ENCODE measurements at regions not wholly inside any gene's neighbourhood (a gene's known extent, or its start where the extent isn't known, plus 50 kb on each side); places are given as distances from the start of the nearest gene placed in this dataset.

DNA sequence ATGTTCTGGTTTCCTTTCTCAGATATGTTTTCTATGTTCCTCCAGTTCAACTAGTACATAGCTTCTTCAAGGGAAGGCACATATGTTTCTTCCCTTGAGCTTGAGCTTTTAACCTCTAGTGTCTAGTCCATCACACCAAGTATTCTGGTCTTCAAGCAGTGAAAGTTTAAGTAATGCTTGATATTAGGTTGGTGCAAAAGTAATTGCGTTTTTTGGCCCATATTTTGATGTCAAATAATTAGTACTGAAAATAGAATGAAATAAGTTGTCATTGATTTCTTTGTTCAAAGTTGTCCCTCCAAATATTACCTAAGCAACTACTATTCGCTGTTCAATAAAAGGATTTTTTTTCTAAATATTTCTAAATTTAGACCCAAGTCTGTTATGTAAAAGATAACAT is 146.7 kb upstream of the TSC22D2 start:
- peaks cover 2% of the 10 kb centered on the region for H3K4me1 Mint-ChIP-seq (ENCODE audit: low read depth, unreplicated experiment)
- no peaks in the 10 kb centered on the region for H3K9me3 ChIP-seq
- H3K27ac Mint-ChIP-seq (ENCODE audit: unreplicated experiment): no peak overlapping the region
- H3K4me3 ChIP-seq (ENCODE audit: low read depth, low read length): no peak overlapping the region
- intact Hi-C loops (cut with micrococcal nuclease; ENCODE audit: unreplicated experiment): no loop called here
- no peak overlapping the region for H3K4me3 Mint-ChIP-seq (ENCODE audit: unreplicated experiment)
- H3K36me3 ChIP-seq (ENCODE audit: control insufficient read depth, insufficient read depth, low read length): no peaks in the 10 kb centered on the region
- no peaks in the 10 kb centered on the region for H3K27me3 ChIP-seq (replicated peaks; ENCODE audit: control insufficient read depth, insufficient read depth, low read length)
- DNase-seq: no peak
- H3K36me3 Mint-ChIP-seq (ENCODE audit: insufficient read depth, unreplicated experiment): no peaks in the 10 kb centered on the region
- peaks cover 7% of the 10 kb centered on the region for H3K9me3 Mint-ChIP-seq (ENCODE audit: unreplicated experiment)
- TF ChIP-seq, protein P1, sequence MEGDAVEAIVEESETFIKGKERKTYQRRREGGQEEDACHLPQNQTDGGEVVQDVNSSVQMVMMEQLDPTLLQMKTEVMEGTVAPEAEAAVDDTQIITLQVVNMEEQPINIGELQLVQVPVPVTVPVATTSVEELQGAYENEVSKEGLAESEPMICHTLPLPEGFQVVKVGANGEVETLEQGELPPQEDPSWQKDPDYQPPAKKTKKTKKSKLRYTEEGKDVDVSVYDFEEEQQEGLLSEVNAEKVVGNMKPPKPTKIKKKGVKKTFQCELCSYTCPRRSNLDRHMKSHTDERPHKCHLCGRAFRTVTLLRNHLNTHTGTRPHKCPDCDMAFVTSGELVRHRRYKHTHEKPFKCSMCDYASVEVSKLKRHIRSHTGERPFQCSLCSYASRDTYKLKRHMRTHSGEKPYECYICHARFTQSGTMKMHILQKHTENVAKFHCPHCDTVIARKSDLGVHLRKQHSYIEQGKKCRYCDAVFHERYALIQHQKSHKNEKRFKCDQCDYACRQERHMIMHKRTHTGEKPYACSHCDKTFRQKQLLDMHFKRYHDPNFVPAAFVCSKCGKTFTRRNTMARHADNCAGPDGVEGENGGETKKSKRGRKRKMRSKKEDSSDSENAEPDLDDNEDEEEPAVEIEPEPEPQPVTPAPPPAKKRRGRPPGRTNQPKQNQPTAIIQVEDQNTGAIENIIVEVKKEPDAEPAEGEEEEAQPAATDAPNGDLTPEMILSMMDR (IDR thresholded peaks at IDR 0.05; ENCODE audit: insufficient read depth in 1 of 2, low read depth in 1 of 2, low read length in 1 of 2, severe bottlenecking in 1 of 2, unreplicated experiment in 1 of 2): no peak
- no peaks in the 10 kb centered on the region for H3K27me3 Mint-ChIP-seq (ENCODE audit: insufficient read depth, unreplicated experiment)
- CTCF ChIA-PET: no interaction called here
- H3K4me1 ChIP-seq: peaks cover 18% of the 10 kb centered on the region
- POLR2A ChIA-PET: no interaction called here
- BruUV-seq (replicated peaks): no TSS peak

DNA sequence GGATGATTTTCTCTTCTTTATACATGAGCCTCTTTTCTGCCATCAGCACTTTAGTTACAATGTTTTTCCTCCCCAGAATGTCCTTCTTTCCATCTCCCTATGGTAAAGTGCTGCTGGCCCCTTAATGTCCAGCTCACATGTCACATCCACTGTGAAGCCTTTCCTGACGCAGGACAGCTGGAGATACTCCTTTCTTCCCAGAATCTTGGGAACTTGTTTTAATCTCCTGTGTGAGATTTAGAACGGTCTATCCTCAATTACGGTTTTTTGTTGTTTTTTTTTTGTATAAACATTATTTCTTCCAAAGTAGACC is 147.7 kb upstream of the TSC22D2 start:
- intact Hi-C loops (cut with micrococcal nuclease; ENCODE audit: unreplicated experiment): no loop called here
- Mint-ChIP-seq H3K9me3 (ENCODE audit: unreplicated experiment) (peaks cover 11% of the 10 kb centered on the region), H3K36me3 (ENCODE audit: insufficient read depth, unreplicated experiment) (no peaks in the 10 kb centered on the region), H3K4me1 (ENCODE audit: low read depth, unreplicated experiment) (peaks cover 13% of the 10 kb centered on the region), H3K27ac (ENCODE audit: unreplicated experiment) (no peak overlapping the region), H3K27me3 (ENCODE audit: insufficient read depth, unreplicated experiment) (no peaks in the 10 kb centered on the region), H3K4me3 (ENCODE audit: unreplicated experiment) (no peak overlapping the region)
- Histone ChIP-seq H3K9me3 (no peaks in the 10 kb centered on the region), H3K4me1 (peaks cover 29% of the 10 kb centered on the region), H3K27me3 (replicated peaks; ENCODE audit: control insufficient read depth, insufficient read depth, low read length) (no peaks in the 10 kb centered on the region), H3K4me3 (ENCODE audit: low read depth, low read length) (no peak overlapping the region), H3K36me3 (ENCODE audit: control insufficient read depth, insufficient read depth, low read length) (no peaks in the 10 kb centered on the region; the same call in 1 of the 2 replicates)
- ChIA-PET CTCF (no interaction called here), POLR2A (no interaction called here)
- TF ChIP-seq, protein P1 (IDR thresholded peaks at IDR 0.05; ENCODE audit: insufficient read depth in 1 of 2, low read depth in 1 of 2, low read length in 1 of 2, severe bottlenecking in 1 of 2, unreplicated experiment in 1 of 2): no peak
- no TSS peak for BruUV-seq (replicated peaks)
- no peak for DNase-seq

DNA sequence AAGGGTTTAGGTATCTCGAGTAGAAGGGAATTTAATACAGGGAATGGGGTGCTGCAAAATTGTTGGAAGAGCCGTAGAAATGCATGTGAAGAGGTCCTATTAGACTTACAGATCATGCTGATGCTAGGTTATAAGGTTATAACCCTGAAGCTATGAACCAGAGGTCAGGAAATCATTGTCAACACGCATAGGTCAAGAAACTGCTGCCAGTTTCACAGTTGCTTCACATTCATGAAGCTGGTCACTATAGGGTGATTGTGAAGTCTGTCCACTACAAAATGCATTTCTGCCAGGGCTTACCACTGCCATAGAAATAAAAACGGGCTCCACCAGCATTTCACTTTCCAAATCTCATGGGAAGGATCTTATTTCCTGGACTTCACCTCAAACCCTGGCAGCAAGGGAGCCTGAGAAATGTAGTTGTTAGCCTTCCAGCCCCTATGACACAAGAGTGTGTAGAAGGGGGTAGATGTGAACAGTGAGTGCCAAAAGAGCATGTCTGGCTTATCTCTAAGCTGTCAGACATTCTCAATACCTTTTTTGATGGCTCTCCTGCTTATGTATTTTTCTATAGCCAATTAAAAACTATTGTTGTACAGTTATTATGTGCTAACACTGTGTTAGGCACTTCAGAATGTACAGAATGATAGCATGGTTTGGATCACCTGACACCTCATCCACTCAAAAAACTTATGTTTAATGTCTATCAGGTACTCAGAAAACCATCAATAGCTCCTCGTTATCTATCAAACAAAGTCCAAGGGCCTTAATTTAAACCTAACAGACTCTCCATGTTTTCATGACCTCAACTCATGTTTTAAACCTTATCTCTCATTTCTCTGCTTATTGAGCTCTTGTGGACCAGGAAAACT is 148.3 kb upstream of the TSC22D2 start:
- no peaks in the 10 kb centered on the region for H3K27me3 Mint-ChIP-seq (ENCODE audit: insufficient read depth, unreplicated experiment)
- H3K9me3 Mint-ChIP-seq (ENCODE audit: unreplicated experiment): peaks cover 11% of the 10 kb centered on the region
- H3K4me3 ChIP-seq (ENCODE audit: low read depth, low read length): no peak overlapping the region
- H3K4me1 Mint-ChIP-seq (ENCODE audit: low read depth, unreplicated experiment): peaks cover 13% of the 10 kb centered on the region
- POLR2A ChIA-PET: interaction anchor here (0.5 to 0.6 kb wide), 2 partner anchors 290 to 444 kb away, joined by 3 to 5 read pairs; partner anchors contain the start of gene ERICH6
- H3K36me3 Mint-ChIP-seq (ENCODE audit: insufficient read depth, unreplicated experiment): no peaks in the 10 kb centered on the region
- BruUV-seq (replicated peaks): no TSS peak
- DNase-seq: no peak
- H3K27me3 ChIP-seq (replicated peaks; ENCODE audit: control insufficient read depth, insufficient read depth, low read length): no peaks in the 10 kb centered on the region
- TF ChIP-seq, protein P1 (IDR thresholded peaks at IDR 0.05; ENCODE audit: insufficient read depth in 1 of 2, low read depth in 1 of 2, low read length in 1 of 2, severe bottlenecking in 1 of 2, unreplicated experiment in 1 of 2): no peak
- no peaks in the 10 kb centered on the region for H3K9me3 ChIP-seq
- no peak overlapping the region for H3K4me3 Mint-ChIP-seq (ENCODE audit: unreplicated experiment)
- H3K27ac Mint-ChIP-seq (ENCODE audit: unreplicated experiment): no peak overlapping the region
- peaks cover 31% of the 10 kb centered on the region for H3K4me1 ChIP-seq
- CTCF ChIA-PET: no interaction called here
- intact Hi-C loops (cut with micrococcal nuclease; ENCODE audit: unreplicated experiment): no loop called here
- H3K36me3 ChIP-seq (ENCODE audit: control insufficient read depth, insufficient read depth, low read length): no peaks in the 10 kb centered on the region; the same call in 1 of the 2 replicates
